K562 (cell line): ENCODE measurements at regions not wholly inside any gene's neighbourhood (a gene's known extent, or its start where the extent isn't known, plus 50 kb on each side); places are given as distances from the start of the nearest gene placed in this dataset.

Experiments used
- CHD4 ChIP-seq: fragments of 200-600 bp; sonication (generic); IDR thresholded peaks from 3 replicates; pipeline ENCODE4 v1.6.1; 2012; ENCODE audit warnings: low read depth, mild to moderate bottlenecking, mixed read lengths, low read length, inconsistent platforms; ENCODE audit not compliant: insufficient read depth, insufficient replicate concordance, poor library complexity, severe bottlenecking
- JUND ChIP-seq, 2 experiments: IDR thresholded peaks; 2 replicates in 1 of 2; 3 replicates in 1 of 2; pipeline ENCODE4 v1.6.1; 2011; ENCODE audit warnings: borderline replicate concordance in 2 of 2, low read depth in 2 of 2, low read length in 2 of 2, improper control_type of control experiment in 1 of 2, missing biosample characterization in 1 of 2, missing genetic modification characterization in 1 of 2, missing genetic modification reagents in 1 of 2
- MYNN ChIP-seq, 2 experiments: sonication (generic); formaldehyde crosslinking in 1 of 2; IDR thresholded peaks; 2 replicates each; pipeline versions ENCODE4 v1.5.0 to v1.6.1; 2016 to 2020; ENCODE audit warnings: antibody characterized with exemption in 1 of 2, missing genetic modification reagents in 1 of 2
- NCOA6 ChIP-seq: fragments of 450-650 bp; IDR thresholded peaks from 2 replicates; pipeline ENCODE4 v1.6.1; 2017; ENCODE audit warnings: mild to moderate bottlenecking
- POLR2AphosphoS5 ChIP-seq: IDR thresholded peaks from 2 replicates; pipeline ENCODE4 v1.6.1; 2011; ENCODE audit warnings: mild to moderate bottlenecking, low read depth, low read length, moderate library complexity; ENCODE audit not compliant: control insufficient read depth, insufficient read depth
- TARDBP ChIP-seq: fragments of 450-650 bp; IDR thresholded peaks from 2 replicates; pipeline ENCODE4 v1.6.1; 2016
- ZNF239 ChIP-seq: fragments of 250-450 bp; sonication (Bioruptor Pico); IDR thresholded peaks from 2 replicates; pipeline ENCODE4 v1.4.0; 2020; ENCODE audit warnings: mild to moderate bottlenecking
- TF ChIP-seq, protein P1 (sequence below): sonication (generic); formaldehyde crosslinking; IDR thresholded peaks from 2 replicates; pipeline ENCODE4 v1.9.0; 2022; ENCODE audit warnings: mild to moderate bottlenecking, missing genetic modification reagents
- TF ChIP-seq, protein P2 (sequence below), 3 experiments: IDR thresholded peaks in 2 of 3; conservative IDR thresholded peaks in 1 of 3; 2 replicates each; pipeline ENCODE4 v1.5.1; 2011 to 2012; ENCODE audit warnings: low read length in 3 of 3, mild to moderate bottlenecking in 3 of 3, control low read depth in 2 of 3, improper control_type of control experiment in 1 of 3, inconsistent platforms in 1 of 3, low read depth in 1 of 3, mixed read lengths in 1 of 3, moderate library complexity in 1 of 3; ENCODE audit not compliant: insufficient read depth in 2 of 3

DNA sequence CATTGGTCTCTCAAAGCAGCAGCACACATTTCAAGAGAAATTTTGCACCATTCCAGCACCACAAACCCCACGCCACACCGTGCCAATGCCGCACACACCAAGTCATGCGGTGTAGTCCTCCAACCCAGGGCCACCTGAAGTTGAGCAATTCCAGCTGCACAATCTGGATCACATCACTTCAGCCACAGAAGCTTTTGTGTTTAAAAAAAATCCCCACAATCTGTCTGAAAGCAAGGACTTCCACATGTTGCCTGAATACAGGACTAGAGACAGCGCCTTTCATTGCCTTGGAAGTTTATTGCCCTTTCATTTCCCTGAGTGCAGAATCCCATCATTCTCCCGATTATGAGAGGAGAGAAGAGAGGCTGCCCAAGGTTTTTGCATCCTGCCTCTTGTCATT is 175.6 kb upstream of the BCL6 start:
- TF ChIP-seq, protein P1, sequence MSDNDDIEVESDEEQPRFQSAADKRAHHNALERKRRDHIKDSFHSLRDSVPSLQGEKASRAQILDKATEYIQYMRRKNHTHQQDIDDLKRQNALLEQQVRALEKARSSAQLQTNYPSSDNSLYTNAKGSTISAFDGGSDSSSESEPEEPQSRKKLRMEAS (CRISPR knock-in tag), result no peak
- no peak for TF ChIP-seq POLR2AphosphoS5
- TF ChIP-seq, protein P2, sequence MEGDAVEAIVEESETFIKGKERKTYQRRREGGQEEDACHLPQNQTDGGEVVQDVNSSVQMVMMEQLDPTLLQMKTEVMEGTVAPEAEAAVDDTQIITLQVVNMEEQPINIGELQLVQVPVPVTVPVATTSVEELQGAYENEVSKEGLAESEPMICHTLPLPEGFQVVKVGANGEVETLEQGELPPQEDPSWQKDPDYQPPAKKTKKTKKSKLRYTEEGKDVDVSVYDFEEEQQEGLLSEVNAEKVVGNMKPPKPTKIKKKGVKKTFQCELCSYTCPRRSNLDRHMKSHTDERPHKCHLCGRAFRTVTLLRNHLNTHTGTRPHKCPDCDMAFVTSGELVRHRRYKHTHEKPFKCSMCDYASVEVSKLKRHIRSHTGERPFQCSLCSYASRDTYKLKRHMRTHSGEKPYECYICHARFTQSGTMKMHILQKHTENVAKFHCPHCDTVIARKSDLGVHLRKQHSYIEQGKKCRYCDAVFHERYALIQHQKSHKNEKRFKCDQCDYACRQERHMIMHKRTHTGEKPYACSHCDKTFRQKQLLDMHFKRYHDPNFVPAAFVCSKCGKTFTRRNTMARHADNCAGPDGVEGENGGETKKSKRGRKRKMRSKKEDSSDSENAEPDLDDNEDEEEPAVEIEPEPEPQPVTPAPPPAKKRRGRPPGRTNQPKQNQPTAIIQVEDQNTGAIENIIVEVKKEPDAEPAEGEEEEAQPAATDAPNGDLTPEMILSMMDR (IDR thresholded peaks at IDR 0.05 in 2 of 3, conservative IDR thresholded peaks at IDR 0.05 in 1 of 3; ENCODE audit: insufficient read depth in 2 of 3, low read depth in 1 of 3, low read length in 3 of 3), result no peak
- no peak for TF ChIP-seq CHD4
- no peak for TF ChIP-seq TARDBP
- TF ChIP-seq MYNN (IDR thresholded peaks at IDR 0.05), result no peak
- TF ChIP-seq MYNN (CRISPR knock-in tag; IDR thresholded peaks at IDR 0.05), result no peak
- no peak for TF ChIP-seq JUND (IDR thresholded peaks at IDR 0.05; ENCODE audit: borderline replicate concordance, low read depth, low read length)
- no peak for TF ChIP-seq JUND (tag; IDR thresholded peaks at IDR 0.05; ENCODE audit: borderline replicate concordance, low read depth, low read length)
- TF ChIP-seq NCOA6, result no peak
- TF ChIP-seq ZNF239 (CRISPR knock-in tag), result no peak
